Fibroblast of lung (primary cell): ENCODE measurements at regions not wholly inside any gene's neighbourhood (a gene's known extent, or its start where the extent isn't known, plus 50 kb on each side); places are given as distances from the start of the nearest gene placed in this dataset.

Experiments used
- CTCF ChIP-seq, 2 donors: IDR thresholded peaks in 1 of 2; conservative IDR thresholded peaks in 1 of 2; 1 replicate in 1 of 2; 2 replicates in 1 of 2; pipeline ENCODE4 v1.5.1; 2011 to 2012; ENCODE audit warnings: low read length in 2 of 2, control low read depth in 1 of 2, inconsistent platforms in 1 of 2, low read depth in 1 of 2, mild to moderate bottlenecking in 1 of 2
- EZH2 ChIP-seq: IDR thresholded peaks from 2 replicates; pipeline ENCODE4 v1.5.1; 2012; ENCODE audit warnings: low read length, control low read depth, mild to moderate bottlenecking; ENCODE audit errors: missing control alignments

GRCh38 chr16:64586781-64587180 is 535.1 kb downstream of the CDH11 start:
- TF ChIP-seq CTCF (conservative IDR thresholded peaks at IDR 0.05 in 1 of 2, IDR thresholded peaks at IDR 0.05 in 1 of 2; ENCODE audit: low read depth in 1 of 2, low read length in 2 of 2) (no peak), EZH2 (no peak)
